ENCODE measurements at regions not wholly inside any gene's neighbourhood (a gene's known extent, or its start where the extent isn't known, plus 50 kb on each side); places are given as distances from the start of the nearest gene placed in this dataset.
A peak's percentile ranks its signal among the peaks of the same experiment; 100 is the strongest.

DNA sequence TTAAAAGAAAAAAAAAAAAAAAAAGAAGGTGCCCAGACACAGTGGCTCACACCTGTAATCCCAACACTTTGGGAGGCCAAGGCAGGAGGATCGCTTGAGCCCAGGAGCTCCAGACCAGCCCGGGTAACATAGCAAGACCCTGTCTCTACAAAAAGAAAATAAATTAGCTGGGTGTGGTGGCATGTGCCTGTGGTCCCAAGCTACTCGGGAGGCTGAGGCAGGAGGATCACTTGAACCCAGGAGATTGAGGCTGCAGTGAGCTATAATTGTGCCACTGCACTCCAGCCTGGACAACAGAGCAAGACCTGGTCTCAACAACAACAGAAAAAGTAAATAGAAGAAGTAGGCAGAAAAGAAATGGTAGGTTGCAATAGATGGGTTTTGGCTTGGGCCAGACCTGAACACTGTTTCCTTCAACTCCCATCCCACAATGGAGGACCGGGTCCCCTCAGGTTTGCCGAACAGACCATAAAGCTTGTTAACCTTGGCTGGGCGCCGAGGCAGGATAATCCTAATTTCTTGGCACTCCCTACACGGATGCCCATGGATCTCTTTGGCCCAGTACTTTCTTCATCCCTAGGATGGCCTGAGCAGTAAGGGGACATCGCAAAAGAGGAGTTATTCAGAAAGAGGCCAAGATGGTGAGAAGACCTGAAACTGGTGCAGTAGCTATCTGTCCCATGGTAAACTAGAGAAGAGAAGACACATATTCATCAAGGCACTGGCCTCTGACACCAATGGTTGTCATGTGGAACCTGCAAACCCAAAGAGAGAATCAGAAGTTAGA is 165.5 kb upstream of the CCND2 start:
- no peak for DNase-seq (ENCODE audit: low spot score)

DNA sequence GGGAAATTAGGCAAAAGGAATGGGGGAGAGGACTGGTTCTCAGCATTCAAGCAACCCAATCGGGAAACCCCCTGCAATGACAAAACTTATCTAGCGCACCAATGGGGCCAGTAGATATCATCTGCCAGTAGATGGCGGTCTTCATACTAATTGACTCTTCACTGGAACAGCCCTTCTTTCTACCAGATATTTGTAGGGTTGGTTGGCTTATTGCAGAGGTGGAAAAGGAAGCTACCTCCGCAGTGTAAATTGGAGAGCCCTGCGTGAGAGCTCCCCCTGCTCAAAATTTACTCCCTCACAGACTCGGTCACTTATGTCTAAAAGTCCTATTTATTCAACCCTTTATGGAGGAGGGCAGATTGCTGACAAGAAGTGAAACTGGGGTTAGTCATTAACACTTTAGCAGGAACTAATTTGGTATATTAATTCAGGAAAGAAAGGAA is 166.1 kb upstream of the CCND2 start:
- DNase-seq (ENCODE audit: low spot score): peak; percentile 64

DNA sequence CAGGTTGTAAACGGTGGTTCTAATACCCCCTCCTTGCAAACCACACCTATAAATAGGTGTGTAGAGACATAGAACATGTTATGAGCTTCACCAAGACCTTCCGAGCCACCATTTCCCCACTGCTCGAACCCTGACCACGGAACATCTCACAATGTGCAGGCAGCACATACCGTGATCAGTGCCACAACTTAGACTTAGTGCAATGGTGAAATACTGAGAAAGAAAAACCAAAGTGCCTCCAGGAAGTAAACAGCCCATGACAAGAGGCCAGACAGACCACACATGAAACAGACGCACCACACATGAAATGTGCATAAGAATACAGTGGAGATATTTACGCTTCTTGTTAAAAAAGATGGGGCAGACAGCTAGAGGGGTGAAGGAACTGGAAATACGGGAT is 166.9 kb upstream of the CCND2 start:
- DNase-seq (ENCODE audit: low spot score): no peak

DNA sequence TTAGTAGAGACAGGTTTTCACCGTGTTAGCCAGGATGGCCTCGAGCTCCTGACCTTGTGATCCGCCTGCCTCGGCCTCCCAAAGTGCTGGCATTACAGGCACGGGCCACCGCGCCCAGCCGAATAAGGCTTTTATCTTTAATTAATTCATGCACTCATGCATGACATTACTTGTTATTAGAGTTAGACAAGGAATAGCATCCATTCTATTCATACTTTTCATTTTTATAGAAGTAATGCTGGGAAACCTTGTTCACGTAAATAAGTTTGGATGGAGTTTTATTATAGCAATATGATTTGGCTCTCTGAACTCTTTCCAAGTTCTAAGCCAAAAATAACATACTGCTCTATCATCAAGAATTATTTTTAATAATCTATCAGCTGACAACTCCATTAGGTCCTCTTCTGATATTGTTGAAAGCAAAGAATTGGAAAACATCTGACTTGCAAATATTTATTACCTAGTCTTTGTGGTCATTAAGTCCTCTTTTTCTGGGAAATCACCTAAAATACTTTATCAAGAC is 168.8 kb upstream of the CCND2 start:
- DNase-seq (ENCODE audit: low spot score): no peak

DNA sequence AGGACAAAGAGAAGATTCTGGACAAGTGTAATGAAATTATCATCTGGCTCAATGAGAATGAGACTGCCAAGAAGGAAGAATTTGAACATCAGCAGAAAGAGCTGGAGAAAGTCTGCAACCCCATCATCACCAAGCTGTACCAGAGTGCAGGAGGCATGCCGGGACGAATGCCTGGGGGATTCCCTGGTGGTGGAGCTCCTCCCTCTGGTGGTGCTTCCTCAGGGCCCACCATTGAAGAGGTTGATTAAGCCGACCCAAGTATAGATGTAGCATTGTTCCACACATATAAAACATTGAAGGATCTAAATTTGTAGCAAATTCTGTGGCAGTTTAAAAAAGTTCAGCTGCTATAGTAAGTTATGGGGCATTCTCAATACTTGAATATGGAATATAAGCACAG is 174.3 kb upstream of the CCND2 start:
- DNase-seq (ENCODE audit: low spot score): no peak

DNA sequence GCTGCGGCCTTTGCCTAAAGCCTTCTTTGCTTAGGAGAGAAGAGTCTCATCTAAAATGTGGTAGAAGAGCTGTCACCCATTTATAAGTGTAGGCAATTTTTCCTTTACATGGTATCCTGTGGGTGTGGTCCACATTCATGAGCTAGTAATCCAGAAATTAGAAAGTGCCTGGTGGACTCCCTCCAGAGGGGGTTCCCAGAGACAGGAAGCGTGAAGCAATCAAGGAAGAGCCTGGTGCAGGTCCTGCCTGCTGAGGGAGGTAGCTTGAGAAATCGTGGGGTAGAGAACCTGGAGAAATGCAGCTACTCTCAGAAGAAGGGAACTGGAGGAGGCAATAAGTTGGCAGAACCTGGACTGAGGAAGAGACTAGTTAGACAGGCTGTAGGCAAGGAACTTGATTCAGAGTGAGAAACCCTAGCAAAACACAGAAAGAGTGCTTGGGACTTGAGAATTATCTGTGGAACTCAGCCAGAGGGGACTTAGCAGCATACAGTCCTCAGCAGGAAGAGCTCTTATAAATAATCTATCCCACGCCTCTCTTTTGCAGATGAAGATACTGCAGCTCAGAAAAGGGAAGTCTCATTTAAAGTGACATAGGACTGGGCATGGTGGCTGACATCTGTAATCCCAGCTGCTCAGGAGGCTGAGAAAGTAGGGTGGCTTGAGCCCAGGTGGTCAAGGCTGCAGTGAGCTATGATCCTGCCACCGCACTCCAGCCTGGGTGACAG is 182.4 kb upstream of the CCND2 start:
- DNase-seq (ENCODE audit: low spot score): peak; percentile 80

DNA sequence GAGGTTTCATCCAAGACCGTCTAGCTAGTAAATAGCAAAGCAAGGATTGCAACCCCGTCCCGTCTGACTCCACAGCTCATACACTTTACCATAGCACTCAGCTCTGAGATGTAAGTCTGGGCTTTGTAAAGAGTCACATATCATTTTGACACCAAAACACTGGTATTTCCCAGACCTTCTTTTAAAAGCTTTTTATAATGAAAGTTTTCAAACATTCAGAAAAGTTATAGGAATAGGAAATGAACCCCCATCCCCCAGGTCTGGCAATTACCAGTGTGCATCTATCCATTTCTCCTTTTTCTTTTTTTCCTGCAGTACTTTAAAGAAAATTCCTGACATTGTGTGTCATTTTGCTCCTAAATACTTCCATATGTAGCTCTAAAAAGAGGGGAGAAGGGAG is 183.6 kb upstream of the CCND2 start:
- peak; percentile 81 for DNase-seq (ENCODE audit: low spot score)

DNA sequence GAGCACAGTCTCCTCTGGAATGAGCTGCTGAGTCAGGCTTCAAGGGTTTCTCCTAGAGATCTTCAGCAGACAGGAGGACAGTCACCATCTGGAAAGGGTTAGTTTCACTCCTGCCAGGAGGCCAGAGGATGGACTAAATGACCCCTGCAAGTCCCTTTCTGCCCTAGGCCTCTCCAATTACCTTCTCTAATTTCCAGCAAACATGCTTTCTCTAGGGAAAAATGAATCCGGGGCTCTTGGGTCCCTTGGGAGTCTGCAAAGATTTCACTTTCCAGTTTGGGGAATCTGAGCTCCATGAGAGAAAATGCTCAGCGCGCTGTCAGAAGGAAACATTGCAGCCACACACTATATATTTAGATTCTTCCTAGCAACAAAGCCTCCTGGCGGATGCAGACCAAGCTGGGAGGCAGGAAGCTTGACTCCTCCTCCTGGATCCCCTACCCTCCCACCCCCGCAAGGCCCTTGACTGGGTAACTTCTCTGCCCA is 184.4 kb upstream of the CCND2 start:
- DNase-seq (ENCODE audit: low spot score): peak; percentile 94

DNA sequence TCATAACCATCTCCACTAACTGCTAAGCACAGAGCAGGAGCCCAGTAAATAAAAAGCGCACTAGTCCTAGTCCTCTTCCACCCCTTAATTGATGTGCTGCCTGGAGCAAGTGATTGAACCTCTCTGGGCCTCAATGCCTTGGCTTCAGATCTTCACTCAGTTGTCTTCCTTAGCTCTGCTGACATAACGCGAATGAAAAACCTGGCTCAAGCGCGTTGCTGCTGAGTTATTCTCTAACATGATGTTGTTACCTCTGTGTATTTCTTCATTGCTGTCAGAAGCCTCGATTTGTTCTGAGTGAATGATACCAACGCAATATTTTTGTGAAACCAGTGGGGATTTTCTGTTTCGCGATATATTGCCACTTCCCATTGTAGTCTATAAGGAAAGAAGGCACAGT is 185.1 kb upstream of the CCND2 start:
- no peak for DNase-seq (ENCODE audit: low spot score)

DNA sequence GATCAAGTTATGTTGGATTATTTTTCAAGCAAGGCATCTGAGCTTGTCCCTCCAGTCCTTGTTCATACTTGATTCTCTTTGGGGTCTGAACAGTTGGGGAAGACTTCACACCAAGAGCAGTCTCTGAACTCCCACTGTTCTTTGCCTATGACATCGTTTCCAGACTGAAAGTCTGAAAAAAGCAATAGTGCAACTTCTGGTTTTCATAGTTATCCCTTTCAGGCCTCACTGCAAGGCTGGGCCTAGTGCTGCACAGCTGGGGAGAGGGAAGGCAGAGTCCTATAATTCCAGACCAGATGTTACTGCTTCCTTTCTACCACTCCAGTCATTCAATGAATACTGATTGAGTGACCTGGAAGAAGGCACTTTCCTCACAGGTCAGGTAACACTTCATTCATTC is 187.1 kb upstream of the CCND2 start:
- peak; percentile 74 for DNase-seq (ENCODE audit: low spot score)

DNA sequence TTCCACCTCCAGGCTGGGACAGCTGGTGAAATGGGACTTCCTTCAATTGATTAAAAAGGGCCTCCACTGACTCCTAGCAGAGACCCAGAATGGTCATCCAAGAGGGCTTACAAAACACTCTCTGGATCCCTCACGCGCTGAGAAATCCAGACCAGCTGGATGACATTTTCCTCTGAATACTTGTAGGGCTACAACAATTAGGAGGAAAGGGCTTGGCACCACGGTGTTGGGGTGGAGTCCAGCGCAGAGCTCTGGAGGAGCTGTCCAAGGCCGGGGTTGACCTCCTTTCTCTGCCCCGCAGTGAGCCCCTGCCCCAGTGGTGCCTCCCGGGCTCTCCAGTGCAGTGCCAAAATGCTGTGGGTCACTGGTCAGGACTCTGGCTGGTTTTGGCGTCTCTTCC is 189.0 kb upstream of the CCND2 start:
- peak; percentile 23 for DNase-seq (ENCODE audit: low spot score)

DNA sequence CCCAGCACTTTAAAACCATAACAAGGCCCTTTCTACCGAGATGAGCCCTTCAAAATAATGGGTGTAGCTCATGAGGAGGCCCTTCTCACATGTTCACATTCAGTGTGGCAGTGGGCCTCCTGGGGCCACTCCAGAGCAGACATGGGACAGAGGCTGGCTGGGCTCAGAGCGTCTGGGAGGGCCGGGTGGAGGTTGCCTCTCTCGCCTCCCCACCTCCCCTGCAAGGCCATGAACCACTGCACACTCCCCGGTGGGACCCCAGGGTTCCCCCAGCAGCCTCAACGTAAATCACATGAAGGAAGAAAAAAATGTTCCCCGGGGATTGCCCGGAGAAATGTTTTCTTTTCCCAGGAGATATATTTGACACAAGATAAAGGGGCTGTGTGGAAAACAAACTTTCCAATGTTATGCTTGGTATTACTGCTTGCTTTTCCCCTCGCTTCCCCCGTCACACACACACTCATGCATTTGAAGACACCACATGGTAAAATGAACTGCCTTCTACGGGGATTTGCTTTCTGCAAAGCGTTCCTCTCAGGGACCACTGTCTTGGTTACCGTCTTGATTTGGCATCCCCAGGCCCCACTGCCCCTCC is 190.7 kb upstream of the CCND2 start:
- DNase-seq (ENCODE audit: low spot score): peak; percentile 62

DNA sequence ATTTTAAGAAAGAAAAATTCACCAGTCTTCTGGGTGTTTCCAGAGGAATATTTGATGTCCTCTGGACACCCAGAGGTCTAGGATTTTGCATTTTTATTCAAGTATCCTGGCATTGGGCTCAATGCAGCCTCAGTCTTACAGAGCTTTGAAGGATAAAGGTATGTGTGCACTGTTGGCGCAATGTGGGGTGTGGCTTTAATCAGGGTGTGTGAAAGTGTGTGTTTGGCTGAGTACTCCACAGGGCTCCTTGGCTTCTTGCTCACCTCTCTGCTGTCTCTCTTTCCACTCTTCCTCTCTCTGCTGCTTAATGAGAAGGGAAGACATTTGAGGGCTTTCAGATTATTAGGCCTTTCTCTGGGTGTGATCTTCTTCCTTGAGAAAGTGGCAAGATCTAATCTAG is 193.3 kb upstream of the CCND2 start:
- DNase-seq (ENCODE audit: low spot score): no peak

DNA sequence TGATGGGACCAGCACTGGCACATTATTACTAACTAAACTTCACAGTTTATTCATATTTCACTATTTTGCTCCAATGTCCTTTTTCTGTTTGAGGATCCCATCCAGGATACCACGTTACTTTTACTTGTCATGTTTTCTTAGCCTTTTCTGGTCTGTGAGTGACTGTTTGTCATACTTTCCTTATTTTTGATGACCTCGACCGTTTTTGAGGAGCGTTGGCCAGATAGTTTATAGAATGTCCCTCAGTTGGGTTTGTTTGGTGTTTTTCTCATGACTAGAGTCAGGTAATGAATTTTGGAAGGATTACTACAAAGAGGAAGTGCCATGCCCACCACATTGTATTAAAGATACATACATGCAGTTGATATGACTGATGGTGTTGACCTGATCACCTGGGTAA is 199.4 kb upstream of the CCND2 start:
- DNase-seq (ENCODE audit: low spot score): no peak

DNA sequence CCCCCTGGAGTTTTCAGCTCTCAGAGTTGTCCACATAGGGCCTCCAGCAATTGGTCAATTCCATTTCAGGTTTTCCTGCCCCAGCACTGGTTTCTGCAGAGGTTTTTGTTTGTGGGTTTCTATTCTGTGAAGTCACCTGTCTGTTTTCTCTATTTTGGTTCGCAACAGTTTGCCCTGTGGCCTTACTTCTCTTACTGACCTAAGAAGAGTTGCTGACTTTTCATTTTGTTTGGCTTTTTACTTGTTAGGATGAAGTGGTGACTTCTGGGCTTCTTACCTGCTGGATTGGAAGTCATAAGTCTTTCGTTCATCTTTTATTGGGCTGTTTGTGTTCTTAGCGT is 196.4 kb upstream of the PARP11 start:
- no peak for DNase-seq (ENCODE audit: low spot score)

DNA sequence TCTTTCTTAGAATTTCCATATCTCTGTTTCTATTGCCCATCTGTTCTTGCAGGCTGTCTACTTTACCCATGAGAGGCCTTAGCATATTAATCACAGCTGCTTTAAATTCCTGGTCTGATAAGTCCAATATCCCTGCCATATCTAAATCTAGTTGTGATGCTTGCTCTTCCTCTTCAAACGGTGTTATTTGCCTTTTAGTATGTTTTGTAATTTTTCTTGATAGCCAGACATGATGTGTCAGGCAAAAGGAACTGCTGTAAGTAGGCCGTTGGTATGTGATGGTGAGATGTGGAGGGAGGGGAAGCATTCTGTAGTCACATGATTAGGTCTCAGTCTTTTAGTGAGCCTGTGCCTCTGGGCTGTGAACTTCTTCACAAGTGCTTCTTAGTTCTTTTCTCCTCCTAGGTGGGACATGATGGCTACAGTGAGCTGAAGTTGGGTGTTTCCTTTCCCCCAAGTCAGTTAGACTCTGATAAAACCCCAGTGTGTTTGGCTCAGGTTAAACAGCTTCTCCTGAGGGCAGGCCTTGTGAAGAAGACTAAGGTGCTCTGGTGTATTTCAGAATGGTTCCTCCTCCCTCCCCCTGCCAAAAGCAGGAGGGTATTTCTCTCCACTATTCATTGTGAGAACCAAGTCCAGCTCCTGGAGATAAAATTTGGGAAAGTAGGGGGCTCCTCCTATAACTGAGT is 195.9 kb upstream of the PARP11 start:
- DNase-seq (ENCODE audit: low spot score): peak; percentile 98

DNA sequence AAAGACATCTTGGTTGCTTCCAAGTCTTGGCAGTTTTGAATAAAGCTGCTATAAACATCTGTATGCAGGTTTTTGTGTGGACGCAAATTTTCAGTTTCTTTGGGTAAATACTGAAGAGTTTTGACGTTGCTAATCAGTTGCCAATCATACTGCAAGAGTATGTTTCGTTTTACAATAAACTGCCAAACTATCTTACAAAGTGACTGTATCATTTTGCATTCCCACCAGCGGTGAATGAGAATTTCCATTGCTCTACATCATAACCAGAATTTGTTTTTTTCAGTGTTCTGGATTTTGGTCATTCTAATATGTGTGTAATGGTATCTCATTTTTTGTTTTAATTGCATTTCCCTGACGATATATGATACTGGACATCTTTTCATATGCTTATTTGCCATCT is 190.8 kb upstream of the PARP11 start:
- DNase-seq (ENCODE audit: low spot score): no peak

DNA sequence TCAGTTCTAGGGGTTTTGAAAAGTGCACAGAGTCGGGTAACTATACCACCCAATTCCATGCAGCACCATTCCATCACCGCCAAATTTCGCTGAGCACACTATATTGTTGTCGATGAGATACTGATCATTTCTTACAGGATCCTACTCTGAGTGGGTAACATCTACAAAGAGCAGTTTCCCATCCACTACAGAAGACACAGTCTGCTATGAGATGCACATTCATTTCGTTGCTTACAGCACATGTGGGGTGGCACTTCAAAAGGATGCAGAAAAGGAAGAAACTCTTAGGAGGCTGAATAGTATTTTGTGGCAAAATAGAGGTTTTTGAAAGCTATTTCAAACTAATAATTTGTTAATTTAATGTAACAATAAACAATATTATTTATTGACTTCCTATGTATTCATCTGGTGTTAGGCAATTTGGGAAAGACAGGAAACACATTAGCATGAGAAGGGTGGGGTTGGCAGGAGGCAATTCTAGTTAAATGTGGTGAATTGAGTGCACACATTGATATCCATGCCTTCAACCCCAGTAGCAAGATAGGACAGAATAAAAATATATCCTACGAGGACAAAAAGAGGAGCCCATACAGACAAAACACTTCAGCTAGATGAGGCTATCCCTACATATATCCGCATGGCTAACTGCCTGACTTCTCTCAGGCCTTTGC is 186.8 kb upstream of the PARP11 start:
- DNase-seq (ENCODE audit: low spot score): no peak

DNA sequence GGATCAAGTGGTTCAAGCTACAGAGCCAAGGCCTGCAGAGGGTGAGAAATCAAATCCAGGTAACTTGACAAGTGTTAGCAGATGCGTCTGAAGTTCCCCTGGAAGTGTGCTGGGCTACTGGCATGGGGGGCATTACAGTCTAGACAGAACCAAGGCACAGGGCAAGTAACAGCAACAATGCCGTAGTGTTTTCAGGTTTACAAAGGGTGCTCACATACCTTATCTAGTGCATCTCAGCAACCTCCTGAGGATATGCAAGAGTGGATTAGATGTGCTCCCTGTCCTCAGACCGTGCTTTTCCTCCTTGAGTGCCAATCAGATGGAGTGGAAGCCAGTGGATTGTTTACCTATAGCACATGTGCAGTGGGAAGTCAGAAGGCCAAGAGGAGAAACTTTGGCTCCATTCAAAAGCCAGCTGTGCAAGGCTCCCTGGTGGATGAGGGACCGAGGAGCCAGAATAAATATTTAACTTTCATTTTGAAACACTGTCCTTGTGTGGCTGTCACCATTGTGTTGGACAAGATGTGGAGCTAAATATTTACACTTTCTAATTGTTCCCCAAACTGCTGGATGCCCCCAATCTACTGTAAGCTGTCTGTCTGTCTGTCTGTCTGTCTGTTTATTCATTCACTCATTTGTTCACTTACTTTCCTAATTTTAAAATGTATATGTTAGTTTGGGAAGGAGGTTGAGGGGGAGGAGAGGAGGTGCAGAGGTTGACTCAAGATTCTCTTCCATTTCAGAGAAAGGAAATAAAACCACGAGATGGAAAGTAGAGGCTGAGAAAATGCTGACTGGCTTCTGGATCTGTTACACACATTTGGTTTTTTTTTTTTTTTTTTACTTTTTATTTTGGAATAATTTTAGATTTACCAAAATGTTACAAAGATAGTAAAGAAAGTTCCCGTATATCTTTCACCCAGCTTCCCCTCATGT is 184.0 kb upstream of the PARP11 start:
- DNase-seq (ENCODE audit: low spot score): no peak

DNA sequence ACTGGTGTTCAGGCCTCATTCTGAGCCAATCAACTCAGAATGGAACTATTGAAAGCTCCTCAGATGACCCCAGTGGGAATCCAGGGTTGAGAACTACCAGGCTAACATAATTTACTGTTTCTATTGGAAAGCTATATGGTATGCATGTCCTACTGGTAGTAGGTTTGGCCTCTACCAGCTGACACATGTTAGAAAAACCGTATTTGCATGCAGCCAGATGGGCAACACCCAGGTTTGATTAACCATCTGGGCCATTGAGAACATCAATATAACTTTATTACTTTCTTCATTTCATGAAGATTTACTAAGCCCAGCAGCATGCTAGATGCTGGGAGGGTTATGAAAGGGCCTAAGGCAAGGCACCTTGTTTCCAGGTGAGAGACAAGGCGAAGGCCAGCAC is 181.4 kb upstream of the PARP11 start:
- DNase-seq (ENCODE audit: low spot score): no peak

Data from umbilical cord (tissue), 1 donor.